Osteocyte (in vitro differentiated cells): ENCODE measurements at regions not wholly inside any gene's neighbourhood (a gene's known extent, or its start where the extent isn't known, plus 50 kb on each side); places are given as distances from the start of the nearest gene placed in this dataset.

ENCODE experiments used
- DNase-seq: peaks from one replicate; pipeline ENCODE4 v3.0.0; 2021; ENCODE audit warnings: mixed read lengths; ENCODE audit not compliant: unreplicated experiment; ENCODE audit errors: extremely low spot score
- H3K27ac Mint-ChIP-seq: one replicate; pipeline ENCODE4 v1.8.0; 2021; ENCODE audit warnings: mild to moderate bottlenecking, mixed read lengths; ENCODE audit not compliant: unreplicated experiment
- H3K27me3 Mint-ChIP-seq: one replicate; pipeline ENCODE4 v1.8.0; 2021; ENCODE audit warnings: mixed read lengths; ENCODE audit not compliant: unreplicated experiment
- H3K36me3 Mint-ChIP-seq: one replicate; pipeline ENCODE4 v1.8.0; 2021; ENCODE audit warnings: mixed read lengths; ENCODE audit not compliant: unreplicated experiment
- H3K4me1 Mint-ChIP-seq: one replicate; pipeline ENCODE4 v1.8.0; 2021; ENCODE audit warnings: mixed read lengths; ENCODE audit not compliant: unreplicated experiment
- H3K4me3 Mint-ChIP-seq: one replicate; pipeline ENCODE4 v1.8.0; 2021; ENCODE audit warnings: mild to moderate bottlenecking, moderate library complexity, mixed read lengths; ENCODE audit not compliant: unreplicated experiment
- H3K9me3 Mint-ChIP-seq: one replicate; pipeline ENCODE4 v1.8.0; 2021; ENCODE audit warnings: mixed read lengths; ENCODE audit not compliant: unreplicated experiment
- CTCF ChIP-seq: fragments of 200-600 bp; sonication (generic); IDR thresholded peaks from 2 replicates; pipeline ENCODE4 v1.5.0; 2021; ENCODE audit warnings: antibody characterized with exemption, mild to moderate bottlenecking, moderate library complexity

GRCh38 chr4:67375291-67375690 lies 170.0 kb downstream of the CENPC start:
- Mint-ChIP-seq H3K36me3 (no peaks in the 10 kb centered on the region), H3K27ac (no peak overlapping the region), H3K9me3 (no peaks in the 10 kb centered on the region), H3K27me3 (peaks cover 8% of the 10 kb centered on the region), H3K4me3 (no peak overlapping the region), H3K4me1 (no peaks in the 10 kb centered on the region)
- no peak for TF ChIP-seq CTCF
- no peak for DNase-seq

- Mint-ChIP-seq H3K27ac (no peak overlapping the region), H3K4me3 (no peak overlapping the region), H3K9me3 (no peaks in the 10 kb centered on the region), H3K4me1 (no peaks in the 10 kb centered on the region), H3K36me3 (no peaks in the 10 kb centered on the region), H3K27me3 (peaks cover 11% of the 10 kb centered on the region)
- DNase-seq: no peak
- no peak for TF ChIP-seq CTCF
Measured at GRCh38 chr4:67371615-67372014, 173.7 kb downstream of the CENPC start.

- H3K27ac Mint-ChIP-seq: no peak overlapping the region
- TF ChIP-seq CTCF: no peak
- peaks cover 7% of the 10 kb centered on the region for H3K27me3 Mint-ChIP-seq
- peaks cover 2% of the 10 kb centered on the region for H3K9me3 Mint-ChIP-seq
- H3K36me3 Mint-ChIP-seq: no peaks in the 10 kb centered on the region
- H3K4me3 Mint-ChIP-seq: no peak overlapping the region
- no peaks in the 10 kb centered on the region for H3K4me1 Mint-ChIP-seq
- DNase-seq: no peak
Measured at GRCh38 chr4:67366311-67366861, 178.9 kb downstream of the CENPC start.

- no peaks in the 10 kb centered on the region for H3K4me1 Mint-ChIP-seq
- H3K27ac Mint-ChIP-seq: no peak overlapping the region
- no peak for TF ChIP-seq CTCF
- no peaks in the 10 kb centered on the region for H3K36me3 Mint-ChIP-seq
- H3K27me3 Mint-ChIP-seq: peaks cover 8% of the 10 kb centered on the region
- peaks cover 3% of the 10 kb centered on the region for H3K9me3 Mint-ChIP-seq
- DNase-seq: no peak
- H3K4me3 Mint-ChIP-seq: no peak overlapping the region
Measured at GRCh38 chr4:67365661-67366245, 179.6 kb downstream of the CENPC start.

GRCh38 chr4:67355806-67356205 lies 189.5 kb downstream of the CENPC start:
- Mint-ChIP-seq H3K27ac (no peak overlapping the region), H3K9me3 (no peaks in the 10 kb centered on the region), H3K27me3 (peaks cover 10% of the 10 kb centered on the region), H3K4me3 (no peak overlapping the region), H3K4me1 (peaks cover 4% of the 10 kb centered on the region), H3K36me3 (no peaks in the 10 kb centered on the region)
- TF ChIP-seq CTCF: no peak
- no peak for DNase-seq
